ENCODE measurements at regions not wholly inside any gene's neighbourhood (a gene's known extent, or its start where the extent isn't known, plus 50 kb on each side); places are given as distances from the start of the nearest gene placed in this dataset.
"Not testable (repeated sequence)": the region's sequence is repeated elsewhere in the genome, so short reads cannot be mapped to it uniquely, and the experiment has no call there.

- no peak for ATAC-seq
- intact Hi-C loops (cut with DNase I), result loop anchor here (10.0 kb wide), 1 partner anchor 961 kb away; no protein-coding TSS in a partner anchor
- DNase-seq (ENCODE audit: low spot score), result no peak
Measured at GRCh38 chr1:30373471-30374399, 349.6 kb downstream of the MATN1 start.

GRCh38 chr1:30372792-30373433, 350.5 kb downstream of the MATN1 start:
- intact Hi-C loops (cut with DNase I), result loop anchor here (10.0 kb wide), 1 partner anchor 962 kb away; no protein-coding TSS in a partner anchor
- DNase-seq (ENCODE audit: low spot score), result no peak

GRCh38 chr1:30371888-30372791, 351.2 kb downstream of the MATN1 start:
- ATAC-seq (no peak), DNase-seq (ENCODE audit: low spot score) (no peak)
- intact Hi-C loops (cut with DNase I), result loop anchor here (10.0 kb wide), 1 partner anchor 963 kb away; no protein-coding TSS in a partner anchor

More at GRCh38 chr1:30372792-30373433, 350.5 kb downstream of the MATN1 start:
- ATAC-seq, result no peak

- no peak for DNase-seq (ENCODE audit: low spot score)
Measured at GRCh38 chr1:30371179-30371788, 352.1 kb downstream of the MATN1 start.

GRCh38 chr1:30368651-30369240, 354.6 kb downstream of the MATN1 start:
- no peak for ATAC-seq
- DNase-seq (ENCODE audit: low spot score), result no peak
- intact Hi-C loops (cut with DNase I), result no loop called here

More at GRCh38 chr1:30371179-30371788, 352.1 kb downstream of the MATN1 start:
- ATAC-seq, result no peak
- intact Hi-C loops (cut with DNase I), result loop anchor here (10.0 kb wide), 1 partner anchor 964 kb away; no protein-coding TSS in a partner anchor

- intact Hi-C loops (cut with DNase I), result no loop called here
- no peak for ATAC-seq
- no peak for DNase-seq (ENCODE audit: low spot score)
Measured at GRCh38 chr1:30366911-30367310, 356.5 kb downstream of the MATN1 start.

GRCh38 chr1:30366199-30366598, 357.2 kb downstream of the MATN1 start:
- DNase-seq (ENCODE audit: low spot score), result no peak
- ATAC-seq, result no peak
- intact Hi-C loops (cut with DNase I), result no loop called here

- ATAC-seq (no peak), DNase-seq (ENCODE audit: low spot score) (no peak)
- intact Hi-C loops (cut with DNase I), result no loop called here
Measured at GRCh38 chr1:30365596-30365995, 357.8 kb downstream of the MATN1 start.

GRCh38 chr1:30363031-30363430, 360.4 kb downstream of the MATN1 start:
- DNase-seq (ENCODE audit: low spot score) (no peak), ATAC-seq (no peak)
- intact Hi-C loops (cut with DNase I), result loop anchor here (5.0 kb wide), 1 partner anchor 464 kb away; no protein-coding TSS in a partner anchor

- intact Hi-C loops (cut with DNase I), result loop anchor here (5.0 kb wide), 1 partner anchor 465 kb away; no protein-coding TSS in a partner anchor
- DNase-seq (ENCODE audit: low spot score) (no peak), ATAC-seq (no peak)
Measured at GRCh38 chr1:30362603-30362990, 360.8 kb downstream of the MATN1 start.

GRCh38 chr1:30361890-30362602, 361.3 kb downstream of the MATN1 start:
- intact Hi-C loops (cut with DNase I), result loop anchor here (5.0 kb wide), 1 partner anchor 465 kb away; no protein-coding TSS in a partner anchor
- DNase-seq (ENCODE audit: low spot score); ATAC-seq: not testable (repeated sequence)

GRCh38 chr1:30360753-30361152, 362.6 kb downstream of the MATN1 start:
- intact Hi-C loops (cut with DNase I), result loop anchor here (5.0 kb wide), 1 partner anchor 467 kb away; no protein-coding TSS in a partner anchor
- DNase-seq (ENCODE audit: low spot score), result no peak
- no peak for ATAC-seq

GRCh38 chr1:30360281-30360680, 363.1 kb downstream of the MATN1 start:
- intact Hi-C loops (cut with DNase I), result loop anchor here (5.0 kb wide), 1 partner anchor 467 kb away; no protein-coding TSS in a partner anchor
- no peak for DNase-seq (ENCODE audit: low spot score)
- ATAC-seq, result no peak

- ATAC-seq (no peak), DNase-seq (ENCODE audit: low spot score) (no peak)
- intact Hi-C loops (cut with DNase I), result loop anchor here (5.0 kb wide), 1 partner anchor 468 kb away; no protein-coding TSS in a partner anchor
Measured at GRCh38 chr1:30359539-30360220, 363.7 kb downstream of the MATN1 start.

- ATAC-seq (no peak), DNase-seq (ENCODE audit: low spot score) (no peak)
- intact Hi-C loops (cut with DNase I), result no loop called here
Measured at GRCh38 chr1:30358500-30358899, 364.9 kb downstream of the MATN1 start.

GRCh38 chr1:30356839-30357238, 366.5 kb downstream of the MATN1 start:
- DNase-seq (ENCODE audit: low spot score), result no peak

GRCh38 chr1:30354410-30354809, 369.0 kb downstream of the MATN1 start:
- intact Hi-C loops (cut with DNase I), result no loop called here
- ATAC-seq, result no peak
- no peak for DNase-seq (ENCODE audit: low spot score)

More at GRCh38 chr1:30356839-30357238, 366.5 kb downstream of the MATN1 start:
- no peak for ATAC-seq
- intact Hi-C loops (cut with DNase I), result no loop called here

Measured in sciatic nerve (tissue), 2 donors.